Progenitor cell of endocrine pancreas (in vitro differentiated cells): ENCODE measurements at regions not wholly inside any gene's neighbourhood (a gene's known extent, or its start where the extent isn't known, plus 50 kb on each side); places are given as distances from the start of the nearest gene placed in this dataset.

ENCODE experiments used
- DNase-seq: peaks from one replicate; pipeline ENCODE4 v3.0.0; 2021; ENCODE audit warnings: low spot score; ENCODE audit not compliant: unreplicated experiment
- H3K27ac Mint-ChIP-seq: 2 replicates; pipeline ENCODE4 v1.8.0; 2021; ENCODE audit warnings: mild to moderate bottlenecking, moderate library complexity, mixed read lengths
- H3K27me3 Mint-ChIP-seq: 2 replicates; pipeline ENCODE4 v1.8.0; 2021; ENCODE audit warnings: mixed read lengths
- H3K36me3 Mint-ChIP-seq: 2 replicates; pipeline ENCODE4 v1.8.0; 2022; ENCODE audit warnings: mixed read lengths; ENCODE audit not compliant: insufficient read depth
- H3K4me1 Mint-ChIP-seq: 2 replicates; pipeline ENCODE4 v1.8.0; 2021; ENCODE audit warnings: low read depth, mixed read lengths
- H3K4me3 Mint-ChIP-seq: 2 replicates; pipeline ENCODE4 v1.8.0; 2021; ENCODE audit warnings: low read depth, mild to moderate bottlenecking, moderate library complexity, mixed read lengths
- H3K9me3 Mint-ChIP-seq: 2 replicates; pipeline ENCODE4 v1.8.0; 2021; ENCODE audit warnings: low read depth, mixed read lengths
- TF ChIP-seq, protein P1 (sequence below): fragments of 200-600 bp; sonication (generic); IDR thresholded peaks from one replicate; pipeline ENCODE4 v1.5.0; 2021; ENCODE audit warnings: antibody characterized with exemption, mild to moderate bottlenecking; ENCODE audit not compliant: unreplicated experiment

GRCh38 chr5:68377733-68378132, 162.2 kb downstream of the PIK3R1 start:
- no peaks in the 10 kb centered on the region for H3K36me3 Mint-ChIP-seq
- peaks cover 9% of the 10 kb centered on the region for H3K4me1 Mint-ChIP-seq
- H3K27ac Mint-ChIP-seq, result no peak overlapping the region
- TF ChIP-seq, protein P1, sequence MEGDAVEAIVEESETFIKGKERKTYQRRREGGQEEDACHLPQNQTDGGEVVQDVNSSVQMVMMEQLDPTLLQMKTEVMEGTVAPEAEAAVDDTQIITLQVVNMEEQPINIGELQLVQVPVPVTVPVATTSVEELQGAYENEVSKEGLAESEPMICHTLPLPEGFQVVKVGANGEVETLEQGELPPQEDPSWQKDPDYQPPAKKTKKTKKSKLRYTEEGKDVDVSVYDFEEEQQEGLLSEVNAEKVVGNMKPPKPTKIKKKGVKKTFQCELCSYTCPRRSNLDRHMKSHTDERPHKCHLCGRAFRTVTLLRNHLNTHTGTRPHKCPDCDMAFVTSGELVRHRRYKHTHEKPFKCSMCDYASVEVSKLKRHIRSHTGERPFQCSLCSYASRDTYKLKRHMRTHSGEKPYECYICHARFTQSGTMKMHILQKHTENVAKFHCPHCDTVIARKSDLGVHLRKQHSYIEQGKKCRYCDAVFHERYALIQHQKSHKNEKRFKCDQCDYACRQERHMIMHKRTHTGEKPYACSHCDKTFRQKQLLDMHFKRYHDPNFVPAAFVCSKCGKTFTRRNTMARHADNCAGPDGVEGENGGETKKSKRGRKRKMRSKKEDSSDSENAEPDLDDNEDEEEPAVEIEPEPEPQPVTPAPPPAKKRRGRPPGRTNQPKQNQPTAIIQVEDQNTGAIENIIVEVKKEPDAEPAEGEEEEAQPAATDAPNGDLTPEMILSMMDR, result no peak
- DNase-seq, result no peak
- no peaks in the 10 kb centered on the region for H3K9me3 Mint-ChIP-seq
- H3K27me3 Mint-ChIP-seq, result peaks cover 6% of the 10 kb centered on the region
- H3K4me3 Mint-ChIP-seq, result no peak overlapping the region

DNA sequence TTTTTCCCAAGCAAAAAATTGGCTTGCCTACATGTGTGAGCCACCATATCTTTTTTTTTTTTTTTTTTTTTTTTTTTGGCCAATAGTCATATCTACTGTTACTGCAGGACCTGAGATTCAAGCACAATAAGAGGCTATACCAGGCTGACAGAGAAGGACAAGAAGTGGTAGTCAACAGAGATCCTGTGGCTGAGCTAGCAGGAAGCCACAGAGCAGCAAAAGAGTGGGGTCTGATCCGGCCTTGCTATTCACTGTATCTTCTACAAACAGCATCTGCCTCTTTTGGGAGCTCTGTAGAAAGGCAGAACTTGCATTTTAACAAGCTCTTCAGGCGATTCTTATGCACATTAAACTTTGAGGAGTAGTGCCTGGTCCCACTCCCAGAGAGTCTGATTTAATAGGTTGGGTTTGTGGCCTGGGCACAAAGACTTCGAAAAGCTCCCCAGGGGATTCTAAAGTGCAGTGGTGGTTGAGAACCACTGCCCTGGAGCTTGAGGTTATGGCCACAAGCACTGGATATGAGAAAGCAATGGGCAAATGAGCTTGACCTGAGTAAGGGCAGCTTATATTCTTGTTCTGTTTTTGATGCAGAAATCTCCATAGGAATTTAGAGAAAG, 162.8 kb downstream of the PIK3R1 start:
- Mint-ChIP-seq H3K27ac (no peak overlapping the region), H3K9me3 (no peaks in the 10 kb centered on the region), H3K4me1 (peaks cover 9% of the 10 kb centered on the region), H3K27me3 (peaks cover 6% of the 10 kb centered on the region), H3K4me3 (no peak overlapping the region), H3K36me3 (no peaks in the 10 kb centered on the region)
- TF ChIP-seq, protein P1, result no peak
- no peak for DNase-seq

DNA sequence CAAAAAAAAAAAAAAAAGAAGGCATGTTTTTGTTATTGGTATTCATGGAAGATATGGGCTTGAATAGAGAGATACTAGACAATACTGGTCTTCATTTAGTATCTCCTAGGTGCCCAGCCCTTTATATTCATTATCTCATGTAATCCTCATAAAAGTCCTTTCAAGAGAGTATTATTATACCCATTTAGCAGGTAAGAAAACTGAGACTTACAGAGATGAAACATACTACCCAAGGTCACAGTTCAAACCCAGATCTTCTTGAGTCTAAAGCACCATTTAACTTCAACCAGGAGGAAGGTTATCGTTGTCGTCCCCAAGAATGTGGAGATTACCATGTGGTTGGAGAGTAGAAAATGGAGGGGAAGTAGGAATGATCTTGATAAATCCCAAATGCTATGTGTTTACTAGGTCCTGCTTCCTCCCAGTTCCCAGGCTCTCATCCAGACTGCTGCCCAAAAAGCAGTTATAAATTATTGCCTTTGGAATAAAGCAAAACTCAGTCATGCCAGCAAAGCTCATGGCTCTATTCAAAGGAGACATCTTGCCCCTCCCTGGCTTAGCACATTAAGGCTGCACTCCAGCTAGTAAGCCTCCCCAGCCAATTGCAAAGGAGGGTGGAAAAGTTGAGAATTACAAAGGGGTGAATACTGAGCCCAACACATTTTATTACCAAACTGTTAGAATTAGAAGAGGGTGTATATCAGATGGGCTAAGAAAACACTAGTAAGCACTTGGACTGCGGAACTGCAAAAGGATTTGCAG, 163.9 kb downstream of the PIK3R1 start:
- Mint-ChIP-seq H3K9me3 (no peaks in the 10 kb centered on the region), H3K4me3 (no peak overlapping the region), H3K27ac (no peak overlapping the region)

GRCh38 chr5:68380078-68380477, 164.5 kb downstream of the PIK3R1 start:
- H3K4me3 Mint-ChIP-seq, result no peak overlapping the region
- H3K9me3 Mint-ChIP-seq, result no peaks in the 10 kb centered on the region
- H3K27ac Mint-ChIP-seq, result no peak overlapping the region
- DNase-seq, result no peak
- H3K4me1 Mint-ChIP-seq, result peaks cover 9% of the 10 kb centered on the region
- no peaks in the 10 kb centered on the region for H3K36me3 Mint-ChIP-seq
- TF ChIP-seq, protein P1, result no peak
- H3K27me3 Mint-ChIP-seq, result peaks cover 4% of the 10 kb centered on the region

More for the DNA sequence above, 163.9 kb downstream of the PIK3R1 start:
- TF ChIP-seq, protein P1, result no peak
- peaks cover 6% of the 10 kb centered on the region for H3K27me3 Mint-ChIP-seq
- peaks cover 9% of the 10 kb centered on the region for H3K4me1 Mint-ChIP-seq
- H3K36me3 Mint-ChIP-seq, result no peaks in the 10 kb centered on the region
- DNase-seq, result no peak

GRCh38 chr5:68381060-68381459, 165.5 kb downstream of the PIK3R1 start:
- H3K27ac Mint-ChIP-seq, result no peak overlapping the region
- TF ChIP-seq, protein P1, result no peak
- no peaks in the 10 kb centered on the region for H3K9me3 Mint-ChIP-seq
- no peaks in the 10 kb centered on the region for H3K36me3 Mint-ChIP-seq
- peaks cover 9% of the 10 kb centered on the region for H3K4me1 Mint-ChIP-seq
- H3K27me3 Mint-ChIP-seq, result peaks cover 3% of the 10 kb centered on the region
- DNase-seq, result no peak
- no peak overlapping the region for H3K4me3 Mint-ChIP-seq
